Esophagus squamous epithelium (tissue), 5 donors: ENCODE measurements at regions not wholly inside any gene's neighbourhood (a gene's known extent, or its start where the extent isn't known, plus 50 kb on each side); places are given as distances from the start of the nearest gene placed in this dataset.

ENCODE experiments used
- DNase-seq: peaks from one replicate; lab custom pipeline; 2025; lab: John Stamatoyannopoulos, UW
- H3K27ac ChIP-seq, 4 donors: fragments of 200-600 bp; sonication (generic); one replicate each; pipeline ENCODE4 v1.5.1; 2016 to 2019; ENCODE audit warnings: mild to moderate bottlenecking in 1 of 4
- H3K27me3 ChIP-seq, 4 donors: fragments of 200-600 bp; sonication (generic); 1 replicate in 3 of 4; 2 replicates in 1 of 4; pipeline versions ENCODE4 v1.5.1 to v1.6.0; 2017 to 2021; ENCODE audit warnings: antibody characterized with exemption in 1 of 4
- H3K36me3 ChIP-seq, 3 donors: fragments of 200-600 bp; sonication (generic); one replicate each; pipeline ENCODE4 v1.5.1; 2016 to 2019
- H3K4me1 ChIP-seq, 3 donors: fragments of 200-600 bp; sonication (generic); one replicate each; pipeline ENCODE4 v1.5.1; 2017 to 2019
- H3K4me3 ChIP-seq, 4 donors: fragments of 200-600 bp; sonication (generic); 1 replicate in 3 of 4; 2 replicates in 1 of 4; pipeline ENCODE4 v1.5.1; 2016 to 2019; ENCODE audit warnings: mild to moderate bottlenecking in 2 of 4, moderate library complexity in 1 of 4
- H3K9me3 ChIP-seq, 3 donors: fragments of 200-600 bp; sonication (generic); one replicate each; pipeline ENCODE4 v1.5.1; 2016 to 2019
- CTCF ChIP-seq, 6 experiments: fragments of 450-650 bp in 4 of 6; fragments of 200-600 bp in 2 of 6; sonication (generic) in 2 of 6; IDR thresholded peaks; one replicate each; pipeline ENCODE4 v1.5.1; 2016 to 2019; ENCODE audit warnings: antibody characterized with exemption in 6 of 6, mild to moderate bottlenecking in 4 of 6, moderate library complexity in 4 of 6
- POLR2A ChIP-seq, 4 donors: fragments of 450-650 bp; IDR thresholded peaks; one replicate each; pipeline ENCODE4 v1.6.1; 2017; ENCODE audit warnings: antibody characterized with exemption in 4 of 4, mild to moderate bottlenecking in 4 of 4, moderate library complexity in 3 of 4
- WGBS, 2 donors: methylation state at CpG; one replicate each; pipeline ENCODE4 v1.1.5; 2018; 5-methylcytosine and 5-hydroxymethylcytosine counted together
- intact Hi-C: fragments of 100-400 bp; cut with DNase I; formaldehyde crosslinking; loops from one replicate; pipeline ENCODE4 v1.15.0; 2022
- donor health status: DM: yes; HTN: yes; CAD: no.

- 0 to 57% methylated on average over 1 of the region's 1 CpG for WGBS, 2 donors
- H3K27ac ChIP-seq, result no peak overlapping the region
- DNase-seq, result no peak
- H3K4me3 ChIP-seq, result no peak overlapping the region
- H3K9me3 ChIP-seq, result no peaks in the 10 kb centered on the region
- TF ChIP-seq CTCF (IDR thresholded peaks at IDR 0.05) (no peak), POLR2A (IDR thresholded peaks at IDR 0.05) (no peak)
- intact Hi-C loops, result no loop called here
- no peaks in the 10 kb centered on the region for H3K4me1 ChIP-seq
- no peaks in the 10 kb centered on the region for H3K36me3 ChIP-seq
- H3K27me3 ChIP-seq, result no peaks in the 10 kb centered on the region
These were observed 1951.4 kb upstream of the WWC1 start for GRCh38 chr5:166340039-166340438.

GRCh38 chr5:166341740-166342337, 1949.6 kb upstream of the WWC1 start:
- intact Hi-C loops, result no loop called here
- DNase-seq, result no peak
- H3K27me3 ChIP-seq, result no peaks in the 10 kb centered on the region
- H3K4me1 ChIP-seq, result no peaks in the 10 kb centered on the region
- no peak for TF ChIP-seq POLR2A (IDR thresholded peaks at IDR 0.05)
- H3K4me3 ChIP-seq, result no peak overlapping the region
- H3K36me3 ChIP-seq, result no peaks in the 10 kb centered on the region
- no peak overlapping the region for H3K27ac ChIP-seq
- H3K9me3 ChIP-seq, result no peaks in the 10 kb centered on the region
- 70 to 74% methylated on average over 5 of the region's 5 CpGs for WGBS, 2 donors

GRCh38 chr5:166342402-166342801, 1949.0 kb upstream of the WWC1 start:
- H3K9me3 ChIP-seq, result no peaks in the 10 kb centered on the region

GRCh38 chr5:166346726-166347374, 1944.6 kb upstream of the WWC1 start:
- Histone ChIP-seq H3K27ac (no peak overlapping the region), H3K9me3 (no peaks in the 10 kb centered on the region), H3K4me3 (no peak overlapping the region), H3K4me1 (no peaks in the 10 kb centered on the region), H3K36me3 (no peaks in the 10 kb centered on the region), H3K27me3 (no peaks in the 10 kb centered on the region)
- WGBS, 2 donors, result 35 to 42% methylated on average over 3 of the region's 3 CpGs
- DNase-seq, result no peak
- intact Hi-C loops, result no loop called here
- TF ChIP-seq CTCF (IDR thresholded peaks at IDR 0.05) (no peak), POLR2A (IDR thresholded peaks at IDR 0.05) (no peak)

More at GRCh38 chr5:166342402-166342801, 1949.0 kb upstream of the WWC1 start:
- no peaks in the 10 kb centered on the region for H3K27me3 ChIP-seq
- H3K27ac ChIP-seq, result no peak overlapping the region
- DNase-seq, result no peak
- H3K4me3 ChIP-seq, result no peak overlapping the region
- no peaks in the 10 kb centered on the region for H3K36me3 ChIP-seq
- no peaks in the 10 kb centered on the region for H3K4me1 ChIP-seq
- WGBS, 2 donors, result 72 to 84% methylated on average over 3 of the region's 3 CpGs
- intact Hi-C loops, result no loop called here
- TF ChIP-seq POLR2A (IDR thresholded peaks at IDR 0.05) (no peak), CTCF (IDR thresholded peaks at IDR 0.05) (no peak)

- no peak for DNase-seq
- 83 to 88% methylated on average over 1 of the region's 1 CpG for WGBS, 2 donors
- Histone ChIP-seq H3K4me1 (no peaks in the 10 kb centered on the region), H3K9me3 (no peaks in the 10 kb centered on the region), H3K27ac (no peak overlapping the region), H3K27me3 (no peaks in the 10 kb centered on the region), H3K36me3 (no peaks in the 10 kb centered on the region), H3K4me3 (no peak overlapping the region)
- no peak for TF ChIP-seq POLR2A (IDR thresholded peaks at IDR 0.05)
- no peak for TF ChIP-seq CTCF (IDR thresholded peaks at IDR 0.05)
- intact Hi-C loops, result no loop called here
These were observed 1942.4 kb upstream of the WWC1 start for GRCh38 chr5:166349046-166349445.
